Prostate gland (tissue), 2 donors: ENCODE measurements at regions not wholly inside any gene's neighbourhood (a gene's known extent, or its start where the extent isn't known, plus 50 kb on each side); places are given as distances from the start of the nearest gene placed in this dataset.

Experiments used
- DNase-seq: peaks from one replicate; pipeline ENCODE4 v3.0.0-alpha.2; 2019; ENCODE audit warnings: low spot score
- H3K27ac ChIP-seq, 2 donors: fragments of 200-600 bp; sonication (generic); 2 replicates each; pipeline ENCODE4 v1.5.1; 2017 to 2019
- H3K27me3 ChIP-seq: fragments of 200-600 bp; sonication (generic); replicated peaks from 2 replicates; pipeline ENCODE4 v1.5.1; 2019; ENCODE audit not compliant: insufficient read depth
- H3K36me3 ChIP-seq, 2 donors: fragments of 200-600 bp; sonication (generic); 1 replicate in 1 of 2; 2 replicates in 1 of 2; pipeline versions ENCODE4 v1.5.1 to v1.8.1; 2017 to 2019
- H3K4me1 ChIP-seq: fragments of 200-600 bp; sonication (generic); replicated peaks from 2 replicates; pipeline ENCODE4 v1.5.1; 2019
- H3K4me3 ChIP-seq, 2 donors: fragments of 200-600 bp; sonication (generic); 2 replicates each; pipeline ENCODE4 v1.5.1; 2017 to 2019
- H3K9me3 ChIP-seq: fragments of 200-600 bp; sonication (generic); 2 replicates; pipeline ENCODE4 v1.5.1; 2017
- POLR2A ChIP-seq: fragments of 450-650 bp; IDR thresholded peaks from one replicate; pipeline ENCODE4 v1.6.1; 2016; ENCODE audit warnings: antibody characterized with exemption, mild to moderate bottlenecking
- POLR2AphosphoS5 ChIP-seq: sonication (generic); formaldehyde crosslinking; IDR thresholded peaks from one replicate; pipeline ENCODE4 v1.6.1; 2017; ENCODE audit warnings: antibody characterized with exemption
- WGBS: methylation state at CpG from one replicate; pipeline ENCODE4 v1.1.5; 2018; 5-methylcytosine and 5-hydroxymethylcytosine counted together
- intact Hi-C: fragments of 100-400 bp; cut with DNase I; formaldehyde crosslinking; loops from one replicate; pipeline ENCODE4 v1.14.2; 2022
- TF ChIP-seq, protein P1 (sequence below), 4 experiments: fragments of 200-600 bp in 2 of 4; fragments of 450-650 bp in 2 of 4; sonication (generic) in 2 of 4; IDR thresholded peaks; 1 replicate in 3 of 4; 2 replicates in 1 of 4; pipeline ENCODE4 v1.5.1; 2016 to 2019; ENCODE audit warnings: antibody characterized with exemption in 4 of 4, mild to moderate bottlenecking in 2 of 4, moderate library complexity in 2 of 4

DNA sequence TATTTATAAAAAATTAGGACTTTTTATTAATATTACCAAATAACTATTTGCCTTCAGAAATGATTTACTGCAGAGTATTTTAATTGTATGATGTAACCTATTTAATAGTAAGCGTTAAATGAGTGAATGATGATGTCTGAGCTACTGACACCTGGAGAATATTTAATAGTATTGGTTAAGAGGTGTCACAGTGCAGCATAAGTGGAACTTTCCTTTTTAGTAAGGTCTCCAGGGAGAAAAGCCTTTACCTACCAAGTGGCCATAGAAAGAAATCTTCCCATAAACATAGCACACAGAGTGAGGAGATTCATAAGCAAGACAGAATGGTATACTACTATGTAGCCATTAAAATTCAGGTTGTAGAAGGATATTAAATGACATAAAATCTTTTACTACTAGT is 441.7 kb downstream of the TBL1XR1 start:
- Histone ChIP-seq H3K27ac (no peak overlapping the region), H3K4me1 (no peaks in the 10 kb centered on the region), H3K36me3 (no peaks in the 10 kb centered on the region), H3K27me3 (no peaks in the 10 kb centered on the region), H3K9me3 (no peaks in the 10 kb centered on the region), H3K4me3 (no peak overlapping the region)
- TF ChIP-seq POLR2AphosphoS5 (no peak), POLR2A (no peak)
- TF ChIP-seq, protein P1, sequence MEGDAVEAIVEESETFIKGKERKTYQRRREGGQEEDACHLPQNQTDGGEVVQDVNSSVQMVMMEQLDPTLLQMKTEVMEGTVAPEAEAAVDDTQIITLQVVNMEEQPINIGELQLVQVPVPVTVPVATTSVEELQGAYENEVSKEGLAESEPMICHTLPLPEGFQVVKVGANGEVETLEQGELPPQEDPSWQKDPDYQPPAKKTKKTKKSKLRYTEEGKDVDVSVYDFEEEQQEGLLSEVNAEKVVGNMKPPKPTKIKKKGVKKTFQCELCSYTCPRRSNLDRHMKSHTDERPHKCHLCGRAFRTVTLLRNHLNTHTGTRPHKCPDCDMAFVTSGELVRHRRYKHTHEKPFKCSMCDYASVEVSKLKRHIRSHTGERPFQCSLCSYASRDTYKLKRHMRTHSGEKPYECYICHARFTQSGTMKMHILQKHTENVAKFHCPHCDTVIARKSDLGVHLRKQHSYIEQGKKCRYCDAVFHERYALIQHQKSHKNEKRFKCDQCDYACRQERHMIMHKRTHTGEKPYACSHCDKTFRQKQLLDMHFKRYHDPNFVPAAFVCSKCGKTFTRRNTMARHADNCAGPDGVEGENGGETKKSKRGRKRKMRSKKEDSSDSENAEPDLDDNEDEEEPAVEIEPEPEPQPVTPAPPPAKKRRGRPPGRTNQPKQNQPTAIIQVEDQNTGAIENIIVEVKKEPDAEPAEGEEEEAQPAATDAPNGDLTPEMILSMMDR (IDR thresholded peaks at IDR 0.05), result no peak
- intact Hi-C loops, result no loop called here
- WGBS, result 97% methylated on average over 1 of the region's 1 CpG
- no peak for DNase-seq

- no peaks in the 10 kb centered on the region for H3K36me3 ChIP-seq
- H3K27me3 ChIP-seq, result no peaks in the 10 kb centered on the region
- DNase-seq, result no peak
- intact Hi-C loops, result no loop called here
- H3K4me1 ChIP-seq, result no peaks in the 10 kb centered on the region
- no peak overlapping the region for H3K4me3 ChIP-seq
- no peak overlapping the region for H3K27ac ChIP-seq
- H3K9me3 ChIP-seq, result no peaks in the 10 kb centered on the region
- 34% methylated on average over 2 of the region's 2 CpGs for WGBS
- TF ChIP-seq POLR2A, result no peak
- no peak for TF ChIP-seq POLR2AphosphoS5
- TF ChIP-seq, protein P1 (IDR thresholded peaks at IDR 0.05), result no peak
These were observed 455.6 kb downstream of the TBL1XR1 start for GRCh38 chr3:176741664-176742047.

GRCh38 chr3:176740906-176741663 is 456.2 kb downstream of the TBL1XR1 start:
- H3K4me1 ChIP-seq, result no peaks in the 10 kb centered on the region
- WGBS, result 86% methylated on average over 8 of the region's 8 CpGs
- H3K36me3 ChIP-seq, result no peaks in the 10 kb centered on the region
- no peaks in the 10 kb centered on the region for H3K27me3 ChIP-seq
- DNase-seq, result no peak
- no peak overlapping the region for H3K4me3 ChIP-seq
- intact Hi-C loops, result no loop called here
- no peak overlapping the region for H3K27ac ChIP-seq
- TF ChIP-seq POLR2AphosphoS5 (no peak), POLR2A (no peak)
- no peaks in the 10 kb centered on the region for H3K9me3 ChIP-seq

DNA sequence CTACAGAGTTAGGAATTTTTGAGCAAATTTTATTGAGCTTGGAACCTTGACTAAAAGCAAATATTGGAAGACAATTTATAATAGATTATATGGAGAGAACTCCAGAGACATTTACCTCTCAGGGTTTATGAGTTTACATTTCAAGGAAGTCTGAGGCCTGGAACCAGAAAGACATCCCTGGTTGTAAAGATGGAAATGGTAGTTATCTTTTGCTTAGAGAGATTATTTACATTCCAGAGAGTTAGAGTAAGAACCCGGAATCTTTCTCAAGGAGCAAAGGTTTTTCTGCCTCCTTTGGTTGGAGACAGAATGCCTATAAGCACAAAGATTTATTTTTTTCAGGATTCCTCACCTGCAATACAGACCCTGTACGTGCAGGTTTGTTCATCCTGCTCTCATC is 458.1 kb downstream of the TBL1XR1 start:
- TF ChIP-seq, protein P1 (IDR thresholded peaks at IDR 0.05), result no peak
- TF ChIP-seq POLR2A, result no peak
- H3K4me1 ChIP-seq, result no peaks in the 10 kb centered on the region
- no peak overlapping the region for H3K4me3 ChIP-seq
- intact Hi-C loops, result no loop called here
- 21% methylated on average over 2 of the region's 2 CpGs for WGBS
- no peak overlapping the region for H3K27ac ChIP-seq
- no peaks in the 10 kb centered on the region for H3K9me3 ChIP-seq
- no peaks in the 10 kb centered on the region for H3K27me3 ChIP-seq
- H3K36me3 ChIP-seq, result no peaks in the 10 kb centered on the region
- DNase-seq, result peak; percentile 5

DNA sequence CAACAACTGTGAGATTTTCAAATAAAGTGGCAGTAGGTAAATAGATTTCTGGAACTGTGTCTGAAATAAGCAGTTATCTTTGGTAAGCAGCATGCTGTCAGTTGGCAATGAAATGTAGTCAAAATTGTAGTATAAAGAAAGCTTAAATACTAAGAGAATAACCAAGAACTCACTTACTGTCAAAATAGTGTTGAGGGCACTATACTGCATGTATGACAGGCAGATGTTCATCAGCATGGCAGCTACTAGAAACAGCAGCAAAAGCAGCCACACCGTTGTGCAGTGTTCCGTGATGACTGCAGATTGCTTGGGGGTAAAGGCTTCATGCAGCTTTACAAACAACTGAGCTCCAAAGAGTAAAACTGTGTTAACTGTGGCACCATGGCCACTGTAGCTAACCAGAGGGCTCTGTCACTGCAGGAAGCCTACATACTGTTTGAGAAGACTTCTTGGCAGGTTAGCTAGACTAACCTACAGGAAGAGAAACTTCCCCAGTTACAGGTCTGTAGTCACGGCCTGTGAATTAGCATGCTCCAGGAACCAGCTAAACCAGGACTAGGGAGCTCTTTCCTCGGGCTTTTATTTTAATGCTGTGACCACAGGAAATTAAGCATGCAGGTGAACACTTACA is 459.7 kb downstream of the TBL1XR1 start:
- WGBS, result 68% methylated on average over 4 of the region's 4 CpGs
- no peaks in the 10 kb centered on the region for H3K4me1 ChIP-seq
- H3K27me3 ChIP-seq, result no peaks in the 10 kb centered on the region
- no peaks in the 10 kb centered on the region for H3K9me3 ChIP-seq
- no peak overlapping the region for H3K4me3 ChIP-seq
- no peak for DNase-seq
- TF ChIP-seq POLR2AphosphoS5 (no peak), POLR2A (no peak)
- TF ChIP-seq, protein P1 (IDR thresholded peaks at IDR 0.05), result no peak
- intact Hi-C loops, result no loop called here
- no peaks in the 10 kb centered on the region for H3K36me3 ChIP-seq
- no peak overlapping the region for H3K27ac ChIP-seq
